Right kidney (tissue), 1 donor: ENCODE measurements at regions not wholly inside any gene's neighbourhood (a gene's known extent, or its start where the extent isn't known, plus 50 kb on each side); places are given as distances from the start of the nearest gene placed in this dataset.

ENCODE experiments used
- DNase-seq: peaks from one replicate; pipeline ENCODE4 v3.0.0-alpha.2; 2016

DNA sequence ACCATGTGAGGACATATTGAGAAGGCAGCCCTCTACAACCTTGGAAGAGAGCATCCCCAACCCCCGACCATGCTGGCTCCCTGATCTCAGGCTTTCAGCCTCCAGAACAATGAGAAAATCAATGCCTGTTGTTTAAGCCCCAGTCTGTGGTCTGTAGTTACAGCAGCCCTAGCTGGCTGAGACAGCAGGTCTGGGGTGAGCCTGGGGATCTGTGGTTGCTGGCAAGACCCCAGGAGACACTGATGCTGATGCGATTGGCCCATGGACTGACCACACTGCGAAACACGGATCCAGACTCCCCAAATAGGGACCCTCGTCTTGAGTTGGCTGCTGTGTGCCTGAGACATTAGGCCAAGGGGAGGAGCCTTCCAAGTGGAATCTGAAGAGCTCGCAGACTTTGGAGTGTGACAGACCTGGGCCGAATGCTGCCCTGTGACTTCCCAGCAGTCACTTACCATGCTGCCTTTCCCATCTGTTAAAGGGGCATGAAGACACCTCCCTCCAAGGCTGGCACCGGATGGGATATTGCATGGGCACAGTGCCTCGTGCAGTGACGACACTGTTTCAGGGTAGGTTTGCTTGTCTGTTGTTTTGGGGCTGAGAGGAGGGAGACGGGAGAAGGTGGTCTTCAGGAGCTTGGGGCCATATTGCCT, 147.8 kb upstream of the RPL38 start:
- DNase-seq = no peak

DNA sequence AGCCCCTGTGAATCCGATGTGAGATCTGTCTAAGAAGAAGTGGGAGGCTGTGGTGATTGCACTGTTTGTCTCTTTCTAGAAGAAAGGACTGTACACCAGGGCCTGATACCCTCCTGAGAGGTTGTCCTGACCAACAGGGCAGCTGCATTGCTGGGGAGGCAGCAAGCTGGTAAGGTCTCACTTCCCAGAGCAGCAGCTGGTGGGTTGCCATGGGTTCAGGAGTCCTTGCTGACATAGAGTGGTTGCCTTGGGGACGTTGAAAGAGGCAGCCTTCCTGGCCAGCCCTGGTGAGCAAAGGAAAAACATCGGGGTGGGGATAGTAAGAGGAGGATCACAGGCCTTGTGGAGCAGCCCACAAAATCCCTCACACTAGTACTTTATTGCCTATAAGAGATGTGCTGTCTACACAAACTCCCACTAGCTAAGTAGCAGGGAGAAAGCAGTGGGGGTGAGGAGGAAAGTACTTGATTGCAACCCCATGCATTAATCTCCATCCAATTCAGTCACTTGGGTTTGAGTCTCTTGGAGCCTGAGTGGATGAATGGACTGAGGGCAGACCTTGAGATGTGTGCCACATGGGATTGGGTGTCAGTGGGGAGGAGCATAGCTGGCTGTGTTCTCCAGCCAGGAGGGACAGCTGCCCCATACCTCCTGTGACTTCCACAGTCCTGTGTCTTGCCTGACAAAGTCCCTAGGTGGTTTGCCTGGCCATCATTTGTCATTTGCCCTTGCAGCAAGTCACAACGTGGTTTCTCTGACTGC, 143.8 kb upstream of the RPL38 start:
- no peak for DNase-seq

DNA sequence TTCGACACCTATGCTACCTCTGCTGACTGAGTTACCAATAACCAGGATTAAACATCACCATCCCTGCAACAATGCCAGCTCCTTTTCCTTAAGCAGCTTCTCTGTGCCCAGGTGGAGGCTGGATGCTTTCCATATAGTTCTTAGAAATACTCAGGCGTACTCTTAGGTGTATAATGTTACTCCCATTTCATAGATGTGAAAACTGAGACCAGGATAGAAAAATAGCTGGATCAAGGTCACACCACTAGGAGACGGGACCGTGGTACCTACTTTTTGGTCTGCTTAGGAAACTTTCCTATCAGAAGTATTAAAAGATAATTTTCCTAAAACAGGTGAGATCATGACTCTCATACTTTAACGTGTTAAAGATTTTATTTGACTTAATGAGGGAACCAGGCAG, 141.7 kb upstream of the RPL38 start:
- no peak for DNase-seq

DNA sequence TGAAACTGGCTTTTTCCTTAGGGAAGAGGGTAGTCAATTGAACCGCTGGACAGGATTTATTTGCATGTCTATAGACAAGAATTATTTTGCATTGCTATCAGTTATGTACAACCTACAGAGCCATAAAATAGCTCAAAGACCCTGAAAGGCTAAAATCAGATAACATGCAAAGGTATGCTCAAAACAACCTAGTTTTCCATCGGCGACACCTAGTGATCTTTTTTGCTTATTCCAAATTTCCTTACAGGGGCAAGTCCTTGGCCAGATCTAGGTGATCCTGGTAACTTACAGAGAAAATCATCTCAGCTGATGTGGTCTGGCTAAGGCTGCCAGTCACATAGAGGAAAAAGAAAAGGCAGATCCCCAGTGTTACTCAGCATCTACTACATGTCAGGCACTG, 141.2 kb upstream of the RPL38 start:
- DNase-seq = no peak

DNA sequence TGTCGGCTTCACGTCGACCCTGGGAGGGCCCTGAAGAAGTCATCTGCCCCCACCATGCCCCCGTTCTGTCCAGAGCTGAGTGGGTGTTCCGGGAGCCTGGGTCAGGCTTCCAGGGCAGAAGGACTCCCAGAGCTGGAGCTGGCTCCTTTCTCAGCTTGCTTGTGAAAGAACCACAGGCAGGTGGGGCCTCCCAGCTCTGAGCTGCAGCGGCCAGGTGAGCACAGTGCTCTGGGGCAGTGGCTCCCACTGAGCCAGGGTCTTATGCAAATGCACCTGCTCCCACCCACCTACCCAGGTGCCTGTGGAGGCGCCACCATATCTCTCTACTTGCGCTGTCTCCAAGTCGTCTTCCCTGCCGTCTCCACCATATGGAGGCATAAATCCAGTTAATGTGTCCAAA, 140.0 kb upstream of the RPL38 start:
- no peak for DNase-seq

DNA sequence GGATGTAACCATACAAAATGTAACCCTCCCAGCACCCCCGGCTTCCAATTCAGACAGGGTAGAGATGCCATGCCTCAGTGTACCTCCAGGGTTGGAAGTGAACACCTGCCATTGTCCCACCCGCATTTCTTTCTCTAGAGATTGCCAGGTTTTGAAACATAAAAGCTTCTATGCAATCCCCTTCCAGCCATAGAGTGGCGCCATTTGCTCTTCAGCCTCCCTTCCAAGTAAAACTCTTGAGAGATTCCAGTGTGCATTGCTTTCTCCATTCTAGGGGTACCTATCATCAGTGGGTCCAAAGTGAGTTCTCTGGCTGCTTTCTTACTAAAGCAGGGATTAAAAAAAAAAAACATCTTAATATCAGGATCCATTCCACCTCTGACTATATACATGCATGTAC, 133.1 kb upstream of the RPL38 start:
- no peak for DNase-seq

DNA sequence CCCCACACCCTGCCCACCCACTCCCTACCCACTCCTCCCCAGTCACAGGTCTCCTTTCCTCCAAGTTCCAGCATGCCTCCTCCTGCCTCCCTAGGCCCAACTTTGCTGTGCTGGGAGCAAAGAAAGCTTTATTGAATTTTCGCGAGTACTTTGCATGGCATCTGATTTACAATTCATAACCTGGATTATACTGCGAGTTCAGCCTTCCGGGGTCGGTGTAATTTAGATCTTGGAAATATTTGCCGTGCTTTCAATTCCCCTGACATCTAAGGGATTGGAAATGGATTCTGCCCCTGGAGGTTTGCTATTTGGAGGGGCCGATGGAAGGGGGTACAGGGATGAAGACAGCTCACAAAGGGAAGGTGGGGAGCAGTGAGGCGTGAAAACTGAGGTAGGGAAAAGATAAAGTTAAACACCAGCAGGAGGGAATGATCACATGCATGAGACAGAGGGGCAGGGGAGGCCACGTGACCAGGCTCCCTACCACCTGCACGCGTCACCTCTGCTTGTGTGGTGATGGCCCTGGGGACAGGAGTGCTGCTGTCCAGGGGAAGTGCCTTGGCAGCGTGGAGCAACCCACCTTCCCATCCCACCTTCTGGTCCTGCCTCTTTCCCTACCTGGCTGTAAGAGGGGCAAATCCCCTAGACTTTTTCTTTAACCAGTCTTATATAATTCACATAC, 132.3 kb upstream of the RPL38 start:
- no peak for DNase-seq

DNA sequence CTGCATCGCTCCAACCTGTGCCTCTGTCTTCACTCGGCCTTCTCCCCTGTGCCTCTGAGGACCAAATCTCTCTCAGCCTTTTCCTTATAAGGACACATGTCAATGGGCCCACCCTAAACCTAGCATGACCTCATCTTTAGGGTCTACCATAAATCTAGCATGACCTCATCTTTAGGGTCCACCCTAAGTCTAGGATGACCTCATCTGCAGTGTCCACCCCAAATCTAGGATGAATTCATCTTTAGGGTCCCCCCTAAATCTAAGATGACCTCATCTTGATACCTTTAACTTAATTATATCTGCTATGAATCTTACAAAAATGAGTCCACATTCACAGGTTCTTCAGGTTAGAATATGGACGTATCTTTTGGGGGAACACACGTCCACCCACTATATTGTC, 131.1 kb upstream of the RPL38 start:
- DNase-seq = no peak

DNA sequence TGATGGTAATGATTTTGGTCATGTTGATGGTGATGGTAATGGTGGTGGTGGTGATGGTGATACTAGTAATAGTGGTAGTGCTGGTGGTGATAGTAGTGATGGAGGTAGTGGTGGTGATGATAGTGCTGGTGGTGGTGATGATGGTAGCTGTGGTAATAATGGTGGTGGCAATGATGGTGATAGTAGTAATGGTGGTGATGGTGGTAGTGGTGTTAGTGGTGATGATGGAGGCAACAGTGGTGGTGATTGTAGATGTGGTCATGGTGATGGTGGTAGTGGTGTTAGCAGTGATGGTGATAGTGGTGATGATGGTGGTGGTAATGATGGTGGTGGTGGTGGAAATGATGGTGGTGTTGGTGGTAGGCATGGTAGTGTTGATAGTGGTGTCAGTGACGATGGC, 127.0 kb upstream of the RPL38 start:
- DNase-seq = no peak

DNA sequence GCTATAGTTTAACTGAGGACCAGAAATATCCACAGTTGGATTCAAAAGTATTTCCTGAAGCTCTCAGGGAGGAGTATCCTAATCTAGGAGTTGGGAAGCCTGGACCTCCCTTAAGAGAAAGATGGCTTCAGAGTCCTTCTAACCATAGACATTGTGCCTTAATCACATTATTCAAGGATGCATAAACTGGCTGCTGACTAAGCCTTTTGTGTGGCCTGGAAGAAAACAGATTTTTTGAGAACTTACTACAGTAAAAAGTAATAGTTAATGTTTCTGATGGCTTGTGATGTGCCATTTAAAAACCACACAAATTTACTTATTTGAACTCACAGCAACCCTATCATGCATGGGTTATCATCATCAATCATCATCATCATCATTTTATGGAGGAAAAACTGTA, 126.2 kb upstream of the RPL38 start:
- no peak for DNase-seq

DNA sequence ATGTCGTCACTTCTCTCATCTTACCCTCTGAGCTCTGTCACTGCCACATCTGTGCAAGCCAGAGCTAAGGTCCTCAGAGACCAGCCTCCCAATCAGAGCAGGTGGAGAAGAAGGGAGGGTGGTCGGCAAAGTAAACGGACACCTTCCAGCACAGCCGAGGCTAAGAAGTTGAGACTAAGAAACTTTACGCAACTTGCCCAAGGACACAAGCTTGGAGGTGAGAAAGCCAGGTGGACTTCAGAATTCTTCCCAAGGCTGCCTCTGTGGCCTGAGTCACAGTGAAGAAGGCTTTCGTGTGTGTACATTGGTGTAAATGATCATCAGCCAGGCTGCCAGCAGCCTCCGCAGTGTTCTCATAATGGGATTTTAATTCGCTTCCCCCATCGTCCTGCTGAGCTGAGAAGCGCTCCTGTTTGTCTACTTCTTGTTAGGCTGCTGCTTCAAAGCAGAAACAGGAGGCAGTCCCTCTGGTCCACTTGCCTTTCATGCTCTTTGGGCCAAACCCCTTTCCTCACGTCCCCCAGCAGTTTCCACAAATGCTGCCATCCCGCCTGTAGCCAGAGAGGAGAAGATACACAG, 125.0 kb upstream of the RPL38 start:
- DNase-seq = no peak

DNA sequence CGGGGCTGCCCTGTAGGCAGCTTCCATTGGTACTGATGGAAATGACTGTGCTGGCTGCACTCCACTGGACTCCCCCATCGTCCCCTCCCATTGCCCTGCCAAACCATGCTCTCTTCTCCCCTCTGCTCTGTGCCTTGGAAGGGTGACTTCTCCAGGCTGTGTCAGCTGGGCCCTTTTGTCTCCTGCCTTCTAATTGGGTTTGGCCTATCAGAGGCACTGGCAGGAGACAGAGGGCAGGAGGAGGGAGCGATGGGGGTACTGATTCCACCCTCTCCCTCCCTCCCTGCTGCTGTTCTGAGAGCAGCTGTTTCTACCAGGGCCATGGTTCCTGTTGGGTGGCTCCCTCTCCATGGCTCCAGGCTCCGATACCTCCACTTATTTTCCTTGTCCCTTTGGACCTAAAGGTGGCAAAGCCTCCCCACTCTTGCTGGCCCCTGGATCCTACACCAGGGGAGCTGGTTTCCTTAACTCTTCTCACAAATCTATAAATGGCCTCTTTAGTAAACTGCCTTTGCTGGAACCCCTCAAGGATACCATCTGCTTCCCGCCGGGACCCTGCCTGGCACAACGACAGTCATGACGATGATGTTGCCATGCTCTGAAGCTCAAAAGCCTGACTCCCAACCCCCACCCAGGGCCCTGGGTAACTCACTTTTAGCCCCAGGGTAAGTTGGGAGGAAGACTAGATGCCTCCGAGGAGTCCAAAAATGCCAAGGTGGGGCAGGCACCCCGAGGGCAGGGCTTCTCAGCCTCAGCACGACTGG, 123.8 kb upstream of the RPL38 start:
- DNase-seq = no peak

DNA sequence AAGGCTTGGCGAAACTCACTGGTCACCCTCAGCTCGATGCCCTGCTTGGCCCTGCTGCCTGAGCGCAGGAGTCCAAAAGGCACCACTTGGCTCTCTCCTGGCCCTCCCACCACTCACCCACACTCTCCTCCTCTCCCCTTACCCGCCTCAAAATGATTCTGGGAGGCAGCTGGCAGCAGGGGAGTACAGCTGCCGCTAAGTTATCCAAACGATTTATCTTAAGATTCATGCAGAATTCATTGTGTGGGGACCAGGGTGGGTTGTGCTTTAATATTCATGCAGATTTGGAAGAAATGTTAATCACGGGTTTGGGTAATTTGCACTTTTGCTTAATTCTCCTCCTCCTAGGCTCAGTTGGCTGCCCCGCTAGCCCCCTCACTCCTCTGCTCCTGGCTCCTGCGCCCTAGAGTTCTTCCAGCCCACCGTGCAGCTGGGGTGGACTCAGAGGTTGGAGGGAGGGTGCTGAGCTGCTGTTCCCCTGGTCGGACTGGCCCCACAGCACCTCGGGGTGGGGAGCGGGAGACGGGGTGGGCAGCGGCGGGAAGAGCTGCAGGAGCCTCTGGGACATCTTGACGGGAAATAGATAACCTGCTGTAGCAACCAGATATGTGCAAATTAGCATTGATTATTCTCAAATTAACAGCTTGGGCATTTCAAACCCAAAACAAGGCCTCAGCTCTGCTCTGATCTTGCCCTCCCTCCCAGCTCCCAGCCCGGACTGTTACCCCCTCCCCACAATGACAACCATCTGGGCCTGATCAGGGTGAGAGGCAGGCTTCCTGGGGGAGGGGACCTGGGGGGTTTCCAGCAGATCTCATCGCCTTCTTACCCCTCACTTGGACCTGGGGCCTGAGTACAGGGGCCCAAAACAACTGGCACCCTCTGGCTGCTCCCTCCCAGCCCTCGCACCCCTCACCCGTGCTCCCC, 122.6 kb upstream of the RPL38 start:
- DNase-seq = no peak

DNA sequence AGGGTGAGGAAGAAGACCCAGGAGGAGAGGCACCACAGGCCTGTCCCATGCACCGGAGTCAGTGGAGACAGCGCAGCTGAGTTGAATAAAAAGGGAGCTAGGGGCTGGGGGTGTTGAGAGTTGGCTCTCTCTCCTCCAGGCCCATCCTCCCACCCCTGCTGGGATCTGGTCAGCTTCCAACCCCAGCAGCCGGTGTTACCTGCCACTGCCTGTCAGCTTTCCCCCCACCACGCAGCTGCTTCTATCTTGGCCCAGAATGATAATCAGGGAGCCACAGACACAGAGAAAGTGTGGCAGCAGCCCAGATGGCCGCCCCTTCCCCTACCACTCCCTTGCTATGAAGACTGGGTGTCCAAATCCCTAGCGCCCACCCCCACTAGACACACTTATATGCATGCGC, 120.6 kb upstream of the RPL38 start:
- no peak for DNase-seq

DNA sequence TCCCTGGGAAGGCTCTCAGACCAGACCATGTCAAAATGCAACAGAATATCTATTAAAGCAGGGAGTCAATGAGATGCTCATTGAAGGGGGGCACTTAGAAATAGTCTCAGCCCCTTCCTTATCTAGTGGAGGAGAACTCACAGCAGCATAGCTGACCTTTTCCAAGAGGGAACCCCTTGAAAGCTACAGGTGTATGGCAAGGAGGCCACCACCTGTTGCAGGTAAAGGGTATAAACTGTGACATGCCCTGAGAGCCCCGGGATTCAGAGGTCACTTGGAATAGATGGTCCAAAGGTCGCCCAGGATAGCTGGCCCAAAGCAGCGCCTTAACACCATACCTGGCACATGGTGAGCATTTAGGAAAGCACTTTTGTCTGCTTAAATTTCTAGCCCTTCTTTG, 120.2 kb upstream of the RPL38 start:
- no peak for DNase-seq

DNA sequence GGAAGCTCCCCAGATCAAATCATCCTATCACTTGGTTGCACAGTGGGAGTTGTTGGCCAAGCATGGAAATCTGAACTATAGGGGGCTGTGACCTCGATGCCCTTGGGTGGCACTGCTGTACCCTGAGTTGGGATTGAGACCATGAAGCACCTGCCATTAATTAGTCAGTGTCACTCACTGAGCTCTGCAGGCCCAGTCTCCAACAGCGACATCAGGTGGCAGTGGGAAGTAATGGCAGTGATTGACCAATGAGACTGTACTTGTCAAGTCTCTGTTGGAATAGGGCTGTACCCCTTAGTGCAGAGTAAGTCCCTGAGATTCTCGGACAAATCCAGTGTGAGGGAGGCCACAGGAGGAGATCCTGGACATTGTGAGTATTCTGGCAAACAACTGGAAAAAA, 118.0 kb upstream of the RPL38 start:
- DNase-seq = no peak

DNA sequence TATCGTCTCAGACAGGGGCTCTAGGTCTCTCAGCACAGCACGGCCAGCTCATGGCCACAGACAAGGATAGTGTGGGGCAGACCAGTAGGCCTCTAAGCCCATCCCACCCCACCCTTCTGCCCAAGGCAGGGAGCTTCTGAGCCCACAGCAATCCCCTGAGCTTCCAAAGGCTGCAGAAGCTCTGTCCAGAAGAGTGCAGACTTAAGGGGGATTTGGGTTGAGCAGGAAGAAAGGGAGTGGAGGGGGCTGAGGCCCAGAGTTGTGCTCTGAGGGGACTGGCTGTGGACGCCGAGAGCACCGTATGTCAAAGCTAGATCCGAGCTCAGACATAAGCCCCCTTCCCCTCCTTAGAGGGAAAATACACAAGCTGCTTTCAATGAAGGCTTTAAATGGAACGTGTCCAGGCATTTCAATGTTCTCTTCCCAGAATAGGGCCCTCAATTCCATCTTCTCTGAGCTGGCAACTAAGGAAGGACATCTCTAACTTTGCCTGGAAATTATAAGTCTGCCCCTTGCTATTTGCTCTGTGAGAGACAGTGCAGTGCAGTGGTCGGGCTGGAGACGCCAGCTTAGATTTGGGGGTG, 116.4 kb upstream of the RPL38 start:
- no peak for DNase-seq

DNA sequence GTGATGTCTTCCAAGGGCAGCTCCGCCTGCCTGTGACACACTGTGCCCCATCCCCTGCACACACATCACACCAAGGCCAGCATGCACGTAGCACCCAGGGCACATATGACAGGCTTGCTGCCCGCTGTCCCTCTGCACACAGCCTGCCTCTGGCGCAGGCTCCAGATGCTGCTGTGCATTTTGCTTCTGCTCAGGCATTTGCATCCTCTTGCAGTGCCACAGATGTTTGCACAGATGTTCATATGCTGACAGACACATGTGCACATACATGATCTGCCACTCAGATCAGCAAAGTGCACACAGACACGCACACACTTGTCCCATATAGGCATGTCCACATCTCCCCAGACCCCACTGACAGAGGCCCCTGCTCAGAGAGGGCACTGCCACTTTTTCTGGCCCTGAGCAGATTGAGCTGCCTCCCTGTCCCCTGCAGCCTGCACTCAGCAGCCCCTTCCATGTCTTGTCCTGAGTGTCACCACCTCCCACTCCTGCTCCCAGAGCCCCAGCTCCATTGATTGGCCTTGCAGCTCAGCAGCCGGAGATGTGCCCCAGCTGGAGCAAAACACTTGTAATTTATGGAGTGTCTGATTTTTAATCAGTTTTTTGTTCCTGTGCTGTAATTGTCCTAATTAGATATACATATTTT, 115.1 kb upstream of the RPL38 start:
- no peak for DNase-seq

DNA sequence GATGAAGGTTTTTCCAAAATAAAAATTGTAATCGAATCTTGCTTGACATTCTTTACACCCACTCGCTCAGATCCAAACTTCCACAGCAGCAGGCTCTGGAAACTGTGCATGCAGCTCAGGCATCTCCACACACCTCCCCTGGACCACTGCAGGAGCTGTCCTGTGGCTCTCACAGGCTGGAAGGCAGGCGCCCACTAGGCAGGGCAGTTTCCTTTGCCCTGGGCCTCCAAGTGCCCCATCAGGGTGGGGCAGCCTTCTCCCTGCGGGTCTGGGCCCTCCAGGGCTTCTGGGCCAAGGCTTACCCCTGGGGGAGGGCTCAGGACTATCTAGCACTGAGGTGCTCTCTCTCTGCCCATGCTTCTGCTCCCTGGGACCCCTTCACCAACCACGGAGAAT, 114.5 kb upstream of the RPL38 start:
- no peak for DNase-seq

DNA sequence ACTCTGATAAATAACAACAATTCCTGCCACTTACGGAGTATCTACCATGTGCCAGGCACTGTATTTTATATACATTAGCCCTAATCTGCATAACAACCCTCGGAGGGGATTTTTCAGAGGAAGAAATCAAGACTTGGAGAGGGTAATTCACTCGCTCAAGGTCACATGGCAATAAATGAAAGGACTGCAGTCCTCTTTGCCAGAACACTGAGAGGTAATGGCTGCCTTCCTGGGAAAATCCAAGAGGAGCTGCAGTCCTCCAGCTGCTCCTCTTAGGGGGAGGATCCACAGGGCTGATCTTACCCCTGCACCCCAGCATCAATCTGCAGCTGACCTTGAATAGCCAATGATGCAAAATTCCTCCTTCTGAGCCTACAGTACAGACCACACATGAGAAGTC, 114.1 kb upstream of the RPL38 start:
- no peak for DNase-seq
